ENCODE measurements at regions not wholly inside any gene's neighbourhood (a gene's known extent, or its start where the extent isn't known, plus 50 kb on each side); places are given as distances from the start of the nearest gene placed in this dataset.

DNA sequence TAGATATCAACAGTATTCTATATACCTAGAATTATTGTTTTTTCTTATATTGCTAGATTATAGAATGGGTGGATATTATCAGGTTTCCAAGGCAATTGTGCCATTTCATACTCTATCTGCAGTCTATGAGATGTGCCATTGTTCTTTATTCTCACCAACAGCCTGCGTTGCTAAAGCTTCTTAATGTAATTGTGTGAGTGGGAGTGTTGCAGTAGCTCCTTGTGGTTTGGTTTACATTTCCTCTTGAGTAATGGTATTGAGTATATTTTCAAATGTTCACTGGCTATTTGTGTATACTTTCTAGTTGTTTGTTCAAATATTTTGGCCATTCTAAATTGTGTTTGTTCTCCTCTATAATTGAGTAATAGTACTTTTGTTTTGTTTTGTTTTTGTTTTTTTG lies 199.2 kb downstream of the TFEC start:
- TF ChIP-seq, protein P1, sequence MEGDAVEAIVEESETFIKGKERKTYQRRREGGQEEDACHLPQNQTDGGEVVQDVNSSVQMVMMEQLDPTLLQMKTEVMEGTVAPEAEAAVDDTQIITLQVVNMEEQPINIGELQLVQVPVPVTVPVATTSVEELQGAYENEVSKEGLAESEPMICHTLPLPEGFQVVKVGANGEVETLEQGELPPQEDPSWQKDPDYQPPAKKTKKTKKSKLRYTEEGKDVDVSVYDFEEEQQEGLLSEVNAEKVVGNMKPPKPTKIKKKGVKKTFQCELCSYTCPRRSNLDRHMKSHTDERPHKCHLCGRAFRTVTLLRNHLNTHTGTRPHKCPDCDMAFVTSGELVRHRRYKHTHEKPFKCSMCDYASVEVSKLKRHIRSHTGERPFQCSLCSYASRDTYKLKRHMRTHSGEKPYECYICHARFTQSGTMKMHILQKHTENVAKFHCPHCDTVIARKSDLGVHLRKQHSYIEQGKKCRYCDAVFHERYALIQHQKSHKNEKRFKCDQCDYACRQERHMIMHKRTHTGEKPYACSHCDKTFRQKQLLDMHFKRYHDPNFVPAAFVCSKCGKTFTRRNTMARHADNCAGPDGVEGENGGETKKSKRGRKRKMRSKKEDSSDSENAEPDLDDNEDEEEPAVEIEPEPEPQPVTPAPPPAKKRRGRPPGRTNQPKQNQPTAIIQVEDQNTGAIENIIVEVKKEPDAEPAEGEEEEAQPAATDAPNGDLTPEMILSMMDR (IDR thresholded peaks at IDR 0.05): no peak
- TF ChIP-seq POLR2A (IDR thresholded peaks at IDR 0.05): no peak
